ENCODE measurements at regions not wholly inside any gene's neighbourhood (a gene's known extent, or its start where the extent isn't known, plus 50 kb on each side); places are given as distances from the start of the nearest gene placed in this dataset.

DNA sequence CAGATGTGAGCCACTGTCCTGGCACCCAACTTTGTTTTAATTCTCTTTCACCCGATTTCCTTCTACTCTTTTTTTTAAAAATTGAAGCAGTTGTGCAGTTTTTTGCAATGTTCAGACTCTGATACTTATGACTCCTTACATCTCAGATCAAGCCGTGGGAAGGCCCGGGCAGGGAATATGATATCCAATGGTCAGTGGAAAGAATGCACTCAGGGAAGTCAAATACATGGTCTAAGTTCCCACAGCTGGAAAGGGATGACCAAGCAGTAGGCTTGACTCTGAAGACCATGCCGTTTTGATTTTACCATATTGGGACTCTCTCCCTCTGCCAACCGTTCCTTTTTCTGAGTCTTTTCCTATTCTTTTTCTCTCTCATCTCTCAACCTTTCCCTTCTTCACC is 157.2 kb downstream of the RPLP1 start:
- no peak for FAIRE-seq

DNA sequence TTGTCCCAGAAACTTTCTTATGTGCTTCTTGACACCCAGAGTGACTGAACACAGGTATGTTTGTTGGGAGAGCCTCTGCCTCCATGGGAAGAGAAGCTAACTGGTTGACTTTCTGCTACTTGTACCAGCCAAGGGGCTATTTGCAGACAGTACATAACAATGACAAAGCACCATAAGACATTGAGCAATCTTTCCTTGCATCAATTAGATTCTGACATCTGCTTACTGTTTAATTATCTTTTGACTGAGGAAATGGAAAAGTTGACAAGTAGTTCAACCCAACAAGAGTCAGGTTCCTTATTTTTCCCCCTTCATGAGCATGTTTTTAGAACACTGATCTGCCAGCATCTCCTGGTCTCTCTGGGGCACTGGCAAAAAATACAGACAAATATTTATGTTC is 157.7 kb downstream of the RPLP1 start:
- Histone ChIP-seq H3K4me1 (ENCODE audit: control insufficient read depth, extremely low read depth, insufficient read depth, low read length) (no peaks in the 10 kb centered on the region), H3K9ac (ENCODE audit: control insufficient read depth, extremely low read depth, insufficient read depth, low read length) (no peak overlapping the region), H3K9me1 (ENCODE audit: control insufficient read depth, extremely low read depth, insufficient read depth, low read length) (no peaks in the 10 kb centered on the region), H3K4me3 (ENCODE audit: control insufficient read depth in 2 of 3, extremely low read depth in 1 of 3, insufficient read depth in 2 of 3, low read depth in 1 of 3, low read length in 3 of 3) (no peak overlapping the region), H3K4me2 (ENCODE audit: control insufficient read depth, extremely low read depth, insufficient read depth, low read depth, low read length) (no peak overlapping the region), H3K27me3 (ENCODE audit: control insufficient read depth, extremely low read depth, insufficient read depth, low read length) (peaks cover 29% of the 10 kb centered on the region), H3K27ac (ENCODE audit: control insufficient read depth, insufficient read depth, low read length) (no peak overlapping the region), H3K36me3 (ENCODE audit: control insufficient read depth in 2 of 2, extremely low read depth in 1 of 2, insufficient read depth in 2 of 2, low read length in 2 of 2) (no peaks in the 10 kb centered on the region), H4K20me1 (ENCODE audit: control insufficient read depth, extremely low read depth, insufficient read depth, low read length) (no peaks in the 10 kb centered on the region), H2AFZ (ENCODE audit: control insufficient read depth, low read length) (no peak overlapping the region), H3K79me2 (ENCODE audit: control insufficient read depth, insufficient read depth, low read length) (no peaks in the 10 kb centered on the region), H3K9me3 (ENCODE audit: control insufficient read depth, low read depth, low read length) (no peaks in the 10 kb centered on the region)
- no peak for TF ChIP-seq EZH2 (IDR thresholded peaks at IDR 0.05; ENCODE audit: low read length)
- TF ChIP-seq, protein P1, sequence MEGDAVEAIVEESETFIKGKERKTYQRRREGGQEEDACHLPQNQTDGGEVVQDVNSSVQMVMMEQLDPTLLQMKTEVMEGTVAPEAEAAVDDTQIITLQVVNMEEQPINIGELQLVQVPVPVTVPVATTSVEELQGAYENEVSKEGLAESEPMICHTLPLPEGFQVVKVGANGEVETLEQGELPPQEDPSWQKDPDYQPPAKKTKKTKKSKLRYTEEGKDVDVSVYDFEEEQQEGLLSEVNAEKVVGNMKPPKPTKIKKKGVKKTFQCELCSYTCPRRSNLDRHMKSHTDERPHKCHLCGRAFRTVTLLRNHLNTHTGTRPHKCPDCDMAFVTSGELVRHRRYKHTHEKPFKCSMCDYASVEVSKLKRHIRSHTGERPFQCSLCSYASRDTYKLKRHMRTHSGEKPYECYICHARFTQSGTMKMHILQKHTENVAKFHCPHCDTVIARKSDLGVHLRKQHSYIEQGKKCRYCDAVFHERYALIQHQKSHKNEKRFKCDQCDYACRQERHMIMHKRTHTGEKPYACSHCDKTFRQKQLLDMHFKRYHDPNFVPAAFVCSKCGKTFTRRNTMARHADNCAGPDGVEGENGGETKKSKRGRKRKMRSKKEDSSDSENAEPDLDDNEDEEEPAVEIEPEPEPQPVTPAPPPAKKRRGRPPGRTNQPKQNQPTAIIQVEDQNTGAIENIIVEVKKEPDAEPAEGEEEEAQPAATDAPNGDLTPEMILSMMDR (optimal IDR thresholded peaks at IDR 0.05 in 1 of 3, IDR thresholded peaks at IDR 0.05 in 1 of 3, conservative IDR thresholded peaks at IDR 0.05 in 1 of 3; ENCODE audit: extremely low read depth in 1 of 3, insufficient read depth in 2 of 3, low read length in 3 of 3) = no peak
- no peak for DNase-seq (ENCODE audit: low read depth, low spot score)
- no peak for FAIRE-seq
- dilution Hi-C loops (cut with MboI; ENCODE audit: extremely low pct_ligation_motif_present, low sequenced_read_pairs) = no loop called here

More for the DNA sequence above, 157.2 kb downstream of the RPLP1 start:
- Histone ChIP-seq H3K79me2 (ENCODE audit: control insufficient read depth, insufficient read depth, low read length) (no peaks in the 10 kb centered on the region), H2AFZ (ENCODE audit: control insufficient read depth, low read length) (no peak overlapping the region), H3K27ac (ENCODE audit: control insufficient read depth, insufficient read depth, low read length) (no peak overlapping the region), H3K9me1 (ENCODE audit: control insufficient read depth, extremely low read depth, insufficient read depth, low read length) (no peaks in the 10 kb centered on the region), H4K20me1 (ENCODE audit: control insufficient read depth, extremely low read depth, insufficient read depth, low read length) (no peaks in the 10 kb centered on the region), H3K9me3 (ENCODE audit: control insufficient read depth, low read depth, low read length) (no peaks in the 10 kb centered on the region), H3K36me3 (ENCODE audit: control insufficient read depth in 2 of 2, extremely low read depth in 1 of 2, insufficient read depth in 2 of 2, low read length in 2 of 2) (no peaks in the 10 kb centered on the region), H3K4me1 (ENCODE audit: control insufficient read depth, extremely low read depth, insufficient read depth, low read length) (no peaks in the 10 kb centered on the region), H3K9ac (ENCODE audit: control insufficient read depth, extremely low read depth, insufficient read depth, low read length) (no peak overlapping the region), H3K4me3 (ENCODE audit: control insufficient read depth in 2 of 3, extremely low read depth in 1 of 3, insufficient read depth in 2 of 3, low read depth in 1 of 3, low read length in 3 of 3) (no peak overlapping the region), H3K4me2 (ENCODE audit: control insufficient read depth, extremely low read depth, insufficient read depth, low read depth, low read length) (no peak overlapping the region), H3K27me3 (ENCODE audit: control insufficient read depth, extremely low read depth, insufficient read depth, low read length) (peaks cover 31% of the 10 kb centered on the region)
- dilution Hi-C loops (cut with MboI; ENCODE audit: extremely low pct_ligation_motif_present, low sequenced_read_pairs) = no loop called here
- TF ChIP-seq, protein P1 (optimal IDR thresholded peaks at IDR 0.05 in 1 of 3, IDR thresholded peaks at IDR 0.05 in 1 of 3, conservative IDR thresholded peaks at IDR 0.05 in 1 of 3; ENCODE audit: extremely low read depth in 1 of 3, insufficient read depth in 2 of 3, low read length in 3 of 3) = no peak
- no peak for TF ChIP-seq EZH2 (IDR thresholded peaks at IDR 0.05; ENCODE audit: low read length)
- DNase-seq (ENCODE audit: low read depth, low spot score) = no peak

Measured in keratinocyte (primary cell).